ENCODE measurements at regions not wholly inside any gene's neighbourhood (a gene's known extent, or its start where the extent isn't known, plus 50 kb on each side); places are given as distances from the start of the nearest gene placed in this dataset.
A peak's percentile ranks its signal among the peaks of the same experiment; 100 is the strongest.

- intact Hi-C loops (cut with micrococcal nuclease), result no loop called here
- DNase-seq, result no peak
- ATAC-seq, result no peak
These were observed 62.8 kb downstream of the FAM9B start for GRCh38 chrX:8971116-8971515.

- DNase-seq, result no peak
- ATAC-seq, result no peak
- intact Hi-C loops (cut with micrococcal nuclease), result no loop called here
These were observed 64.5 kb downstream of the FAM9B start for GRCh38 chrX:8969378-8969777.

GRCh38 chrX:8967461-8967860 is 66.5 kb downstream of the FAM9B start:
- no peak for DNase-seq
- no peak for ATAC-seq
- intact Hi-C loops (cut with micrococcal nuclease), result no loop called here

GRCh38 chrX:8960957-8961468 is 72.9 kb downstream of the FAM9B start:
- DNase-seq, result no peak
- no peak for ATAC-seq
- intact Hi-C loops (cut with micrococcal nuclease), result no loop called here

GRCh38 chrX:8955511-8955910 is 78.4 kb downstream of the FAM9B start:
- ATAC-seq (no peak), DNase-seq (no peak)
- intact Hi-C loops (cut with micrococcal nuclease), result no loop called here

- ATAC-seq (no peak), DNase-seq (no peak)
- intact Hi-C loops (cut with micrococcal nuclease), result no loop called here
These were observed 87.4 kb downstream of the FAM9B start for GRCh38 chrX:8946563-8946962.

- ATAC-seq (no peak), DNase-seq (no peak)
- intact Hi-C loops (cut with micrococcal nuclease), result no loop called here
These were observed 94.6 kb downstream of the FAM9B start for GRCh38 chrX:8939322-8939721.

- no peak for ATAC-seq
- no peak for DNase-seq
- intact Hi-C loops (cut with micrococcal nuclease), result no loop called here
These were observed 106.2 kb downstream of the FAM9B start for GRCh38 chrX:8927701-8928100.

- DNase-seq, result no peak
- intact Hi-C loops (cut with micrococcal nuclease), result no loop called here
- ATAC-seq, result no peak
These were observed 106.8 kb downstream of the FAM9B start for GRCh38 chrX:8927066-8927635.

- intact Hi-C loops (cut with micrococcal nuclease), result no loop called here
These were observed 112.3 kb downstream of the FAM9B start for GRCh38 chrX:8921615-8922014.

GRCh38 chrX:8919801-8920200 is 114.1 kb downstream of the FAM9B start:
- intact Hi-C loops (cut with micrococcal nuclease), result no loop called here

More at GRCh38 chrX:8921615-8922014, 112.3 kb downstream of the FAM9B start:
- no peak for DNase-seq
- no peak for ATAC-seq

GRCh38 chrX:8916697-8917096 is 115.5 kb upstream of the FAM9A start:
- intact Hi-C loops (cut with micrococcal nuclease), result no loop called here
- DNase-seq, result no peak
- ATAC-seq, result no peak

More at GRCh38 chrX:8919801-8920200, 114.1 kb downstream of the FAM9B start:
- DNase-seq (no peak), ATAC-seq (no peak)

- ATAC-seq, result no peak
- DNase-seq, result no peak
- intact Hi-C loops (cut with micrococcal nuclease), result no loop called here
These were observed 113.5 kb upstream of the FAM9A start for GRCh38 chrX:8914681-8915080.

GRCh38 chrX:8913655-8914409 is 112.6 kb upstream of the FAM9A start:
- intact Hi-C loops (cut with micrococcal nuclease), result no loop called here
- DNase-seq (peak; percentile 33), ATAC-seq (peak; percentile 95)

GRCh38 chrX:8907688-8908087 is 106.5 kb upstream of the FAM9A start:
- no peak for DNase-seq
- no peak for ATAC-seq
- intact Hi-C loops (cut with micrococcal nuclease), result no loop called here

- ATAC-seq, result peak; percentile 25
These were observed 105.2 kb upstream of the FAM9A start for GRCh38 chrX:8906299-8906938.

GRCh38 chrX:8897259-8897658 is 96.1 kb upstream of the FAM9A start:
- intact Hi-C loops (cut with micrococcal nuclease), result no loop called here
- ATAC-seq, result no peak
- DNase-seq, result no peak

More at GRCh38 chrX:8906299-8906938, 105.2 kb upstream of the FAM9A start:
- no peak for DNase-seq
- intact Hi-C loops (cut with micrococcal nuclease), result no loop called here

GRCh38 chrX:8890794-8891193 is 89.6 kb upstream of the FAM9A start:
- intact Hi-C loops (cut with micrococcal nuclease), result no loop called here
- no peak for DNase-seq
- no peak for ATAC-seq

- ATAC-seq, result no peak
- intact Hi-C loops (cut with micrococcal nuclease), result no loop called here
These were observed 85.8 kb upstream of the FAM9A start for GRCh38 chrX:8887004-8887403.

GRCh38 chrX:8879750-8880149 is 78.6 kb upstream of the FAM9A start:
- no peak for ATAC-seq
- no peak for DNase-seq

More at GRCh38 chrX:8887004-8887403, 85.8 kb upstream of the FAM9A start:
- DNase-seq, result no peak

More at GRCh38 chrX:8879750-8880149, 78.6 kb upstream of the FAM9A start:
- intact Hi-C loops (cut with micrococcal nuclease), result no loop called here

Measured in left ventricle myocardium superior (tissue), 1 donor.